ENCODE measurements at regions not wholly inside any gene's neighbourhood (a gene's known extent, or its start where the extent isn't known, plus 50 kb on each side); places are given as distances from the start of the nearest gene placed in this dataset.

- no peak for TF ChIP-seq REST (IDR thresholded peaks at IDR 0.05; ENCODE audit: low read depth)
- no peak for TF ChIP-seq RAD21 (IDR thresholded peaks at IDR 0.05; ENCODE audit: low read depth)
- no peak for TF ChIP-seq YY1 (IDR thresholded peaks at IDR 0.05; ENCODE audit: low read depth)
- TF ChIP-seq CEBPB (IDR thresholded peaks at IDR 0.05): no peak
- TF ChIP-seq TEAD4 (IDR thresholded peaks at IDR 0.05): no peak
- no peak for TF ChIP-seq NFIC (IDR thresholded peaks at IDR 0.05)
- no peak for TF ChIP-seq EP300 (IDR thresholded peaks at IDR 0.05; ENCODE audit: borderline replicate concordance)
- TF ChIP-seq USF1 (IDR thresholded peaks at IDR 0.05): no peak
- no peak for TF ChIP-seq TAF1 (IDR thresholded peaks at IDR 0.05; ENCODE audit: low read depth)
- TF ChIP-seq FOXM1 (IDR thresholded peaks at IDR 0.05; ENCODE audit: borderline replicate concordance, low read depth): no peak
- TF ChIP-seq, protein P1, sequence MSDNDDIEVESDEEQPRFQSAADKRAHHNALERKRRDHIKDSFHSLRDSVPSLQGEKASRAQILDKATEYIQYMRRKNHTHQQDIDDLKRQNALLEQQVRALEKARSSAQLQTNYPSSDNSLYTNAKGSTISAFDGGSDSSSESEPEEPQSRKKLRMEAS (IDR thresholded peaks at IDR 0.05): no peak
- no peak for TF ChIP-seq EGR1 (IDR thresholded peaks at IDR 0.05)
- no peak for TF ChIP-seq CREB1 (IDR thresholded peaks at IDR 0.05; ENCODE audit: low read depth)
- TF ChIP-seq TCF12 (IDR thresholded peaks at IDR 0.05; ENCODE audit: low read depth): no peak
These were observed 167.5 kb downstream of the TANC2 start for GRCh38 chr17:63133491-63133890.
